Lower leg skin (tissue), 4 donors: ENCODE measurements at regions not wholly inside any gene's neighbourhood (a gene's known extent, or its start where the extent isn't known, plus 50 kb on each side); places are given as distances from the start of the nearest gene placed in this dataset.

ENCODE experiments used
- DNase-seq, 2 donors: peaks; one replicate each; pipeline ENCODE4 v3.0.0-alpha.2; 2019; ENCODE audit warnings: low spot score in 2 of 2
- H3K4me3 ChIP-seq: fragments of 200-600 bp; sonication (generic); 2 replicates; pipeline ENCODE4 v1.5.1; 2017; ENCODE audit warnings: mild to moderate bottlenecking, low read depth; ENCODE audit not compliant: poor library complexity, severe bottlenecking
- POLR2A ChIP-seq, 2 donors: fragments of 450-650 bp; IDR thresholded peaks; one replicate each; pipeline ENCODE4 v1.6.1; 2016 to 2017; ENCODE audit warnings: antibody characterized with exemption in 2 of 2, mild to moderate bottlenecking in 1 of 2, moderate library complexity in 1 of 2
- WGBS, 2 donors: methylation state at CpG; one replicate each; pipeline ENCODE4 v1.1.5; 2018; 5-methylcytosine and 5-hydroxymethylcytosine counted together
- intact Hi-C: fragments of 100-400 bp; cut with DNase I; formaldehyde crosslinking; loops from one replicate; pipeline ENCODE4 v1.15.0; 2023; ENCODE audit warnings: low total_unique reads
- TF ChIP-seq, protein P1 (sequence below), 3 donors: fragments of 450-650 bp; IDR thresholded peaks; one replicate each; pipeline ENCODE4 v1.5.1; 2016; ENCODE audit warnings: antibody characterized with exemption in 3 of 3, mild to moderate bottlenecking in 3 of 3, moderate library complexity in 2 of 3

GRCh38 chr12:111069886-111070285 lies 149.5 kb upstream of the MYL2 start:
- intact Hi-C loops = no loop called here
- H3K4me3 ChIP-seq = no peak overlapping the region
- TF ChIP-seq, protein P1, sequence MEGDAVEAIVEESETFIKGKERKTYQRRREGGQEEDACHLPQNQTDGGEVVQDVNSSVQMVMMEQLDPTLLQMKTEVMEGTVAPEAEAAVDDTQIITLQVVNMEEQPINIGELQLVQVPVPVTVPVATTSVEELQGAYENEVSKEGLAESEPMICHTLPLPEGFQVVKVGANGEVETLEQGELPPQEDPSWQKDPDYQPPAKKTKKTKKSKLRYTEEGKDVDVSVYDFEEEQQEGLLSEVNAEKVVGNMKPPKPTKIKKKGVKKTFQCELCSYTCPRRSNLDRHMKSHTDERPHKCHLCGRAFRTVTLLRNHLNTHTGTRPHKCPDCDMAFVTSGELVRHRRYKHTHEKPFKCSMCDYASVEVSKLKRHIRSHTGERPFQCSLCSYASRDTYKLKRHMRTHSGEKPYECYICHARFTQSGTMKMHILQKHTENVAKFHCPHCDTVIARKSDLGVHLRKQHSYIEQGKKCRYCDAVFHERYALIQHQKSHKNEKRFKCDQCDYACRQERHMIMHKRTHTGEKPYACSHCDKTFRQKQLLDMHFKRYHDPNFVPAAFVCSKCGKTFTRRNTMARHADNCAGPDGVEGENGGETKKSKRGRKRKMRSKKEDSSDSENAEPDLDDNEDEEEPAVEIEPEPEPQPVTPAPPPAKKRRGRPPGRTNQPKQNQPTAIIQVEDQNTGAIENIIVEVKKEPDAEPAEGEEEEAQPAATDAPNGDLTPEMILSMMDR (IDR thresholded peaks at IDR 0.05) = no peak
- no peak for TF ChIP-seq POLR2A (IDR thresholded peaks at IDR 0.05)
- no peak for DNase-seq
- 83 to 85% methylated on average over 4 of the region's 4 CpGs for WGBS, 2 donors

DNA sequence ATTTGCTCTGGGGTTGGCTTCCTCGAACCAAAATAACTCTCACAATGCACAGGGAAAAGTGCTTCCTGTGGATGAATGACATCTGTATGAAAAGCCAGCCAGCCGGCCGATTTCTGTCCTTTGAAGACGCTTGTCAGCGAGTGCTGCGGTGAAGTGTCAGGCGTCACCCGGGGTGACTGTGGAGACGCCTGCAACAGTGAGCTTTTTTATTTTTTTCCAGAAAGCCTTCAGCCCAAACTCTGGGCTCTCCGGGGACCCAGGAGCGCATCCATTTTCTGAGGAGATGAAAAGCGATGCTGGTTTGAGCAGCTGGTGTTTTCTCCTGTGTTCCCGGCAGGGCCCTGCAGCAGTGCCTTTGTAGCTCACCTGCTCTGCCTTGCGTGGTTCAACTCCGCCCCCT lies 147.9 kb upstream of the MYL2 start:
- no peak for DNase-seq
- TF ChIP-seq POLR2A (IDR thresholded peaks at IDR 0.05) = no peak
- WGBS, 2 donors = 30 to 35% methylated on average over 15 of the region's 15 CpGs
- H3K4me3 ChIP-seq = no peak overlapping the region
- intact Hi-C loops = no loop called here

- DNase-seq = no peak
- WGBS, 2 donors = 75 to 79% methylated on average over 5 of the region's 5 CpGs
These were observed 147.1 kb upstream of the MYL2 start for GRCh38 chr12:111067498-111067897.

DNA sequence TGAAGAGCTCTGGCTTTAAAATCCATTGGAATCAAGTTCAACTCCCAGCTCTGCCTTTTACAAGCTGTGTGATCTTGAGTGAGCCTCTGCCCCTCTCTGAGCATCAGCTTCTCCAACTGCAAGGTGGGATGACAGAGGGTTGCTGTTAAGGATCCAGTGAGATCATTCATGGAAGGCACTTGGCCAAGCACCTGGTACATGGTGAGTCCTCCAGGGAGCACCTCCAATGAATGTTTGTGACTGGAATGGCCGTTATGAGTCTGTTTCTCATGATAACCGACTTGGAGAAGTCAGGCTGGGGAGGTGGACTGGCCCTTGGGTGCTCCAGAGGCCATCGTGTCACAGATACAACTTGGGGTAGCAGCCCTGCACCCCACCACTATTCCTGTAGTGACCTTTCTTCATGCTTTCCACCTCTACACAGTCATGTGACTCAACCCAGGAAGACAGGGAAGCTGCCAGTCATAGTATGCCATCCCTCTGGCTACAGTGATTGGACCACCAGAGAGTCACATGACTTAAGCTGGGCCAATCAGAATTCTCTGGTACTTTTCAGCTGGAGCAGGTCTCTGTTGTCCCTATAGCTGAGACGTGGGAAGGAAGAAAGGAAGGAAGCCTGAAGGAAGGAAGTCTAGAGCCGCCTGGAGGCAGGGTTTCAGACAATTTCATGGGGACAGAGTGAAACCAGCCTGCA lies 146.5 kb upstream of the MYL2 start:
- intact Hi-C loops = no loop called here
- WGBS, 2 donors = 79 to 82% methylated on average over 5 of the region's 5 CpGs
- no peak overlapping the region for H3K4me3 ChIP-seq
- no peak for DNase-seq
- no peak for TF ChIP-seq POLR2A (IDR thresholded peaks at IDR 0.05)
- TF ChIP-seq, protein P1 (IDR thresholded peaks at IDR 0.05) = no peak

More at GRCh38 chr12:111067498-111067897, 147.1 kb upstream of the MYL2 start:
- no peak overlapping the region for H3K4me3 ChIP-seq
- TF ChIP-seq, protein P1 (IDR thresholded peaks at IDR 0.05) = no peak
- no peak for TF ChIP-seq POLR2A (IDR thresholded peaks at IDR 0.05)
- intact Hi-C loops = no loop called here

DNA sequence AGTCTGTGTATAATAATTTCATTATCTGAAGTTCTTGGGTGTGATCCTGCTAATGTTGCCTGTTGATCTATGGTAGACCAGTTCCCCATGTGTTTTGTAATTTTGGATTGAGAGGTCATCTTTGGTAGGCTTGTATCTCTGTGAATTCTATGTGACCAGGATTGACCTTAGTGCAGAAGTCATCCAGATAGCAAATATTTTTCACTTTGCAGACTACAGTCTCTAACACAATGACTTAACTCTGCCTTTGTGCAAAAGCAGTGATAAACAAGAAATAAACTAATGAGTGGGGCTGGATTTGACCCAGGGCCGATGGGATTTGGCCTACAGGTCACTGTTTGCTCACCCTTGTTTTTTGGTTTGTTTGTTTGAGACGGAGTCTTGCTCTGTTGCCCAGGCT lies 144.6 kb upstream of the MYL2 start:
- no peak for DNase-seq
- 89 to 95% methylated on average over 2 of the region's 2 CpGs for WGBS, 2 donors
- no peak overlapping the region for H3K4me3 ChIP-seq
- no peak for TF ChIP-seq POLR2A (IDR thresholded peaks at IDR 0.05)
- TF ChIP-seq, protein P1 (IDR thresholded peaks at IDR 0.05) = no peak
- intact Hi-C loops = no loop called here

GRCh38 chr12:111064154-111064553 lies 143.8 kb upstream of the MYL2 start:
- WGBS, 2 donors = 92 to 97% methylated on average over 3 of the region's 3 CpGs
- intact Hi-C loops = no loop called here

More at GRCh38 chr12:111064154-111064553, 143.8 kb upstream of the MYL2 start:
- no peak for TF ChIP-seq POLR2A (IDR thresholded peaks at IDR 0.05)
- TF ChIP-seq, protein P1 (IDR thresholded peaks at IDR 0.05) = no peak
- H3K4me3 ChIP-seq = no peak overlapping the region
- no peak for DNase-seq
